Stomach (tissue), 8 donors: ENCODE measurements at regions not wholly inside any gene's neighbourhood (a gene's known extent, or its start where the extent isn't known, plus 50 kb on each side); places are given as distances from the start of the nearest gene placed in this dataset.

Experiments used
- DNase-seq, 2 donors: peaks; one replicate each; pipeline versions ENCODE4 v3.0.0 to v3.0.0-alpha.2; 2013 to 2019
- H3K27ac ChIP-seq, 5 donors: fragments of 200-600 bp in 4 of 5; sonication (generic) in 4 of 5; one replicate each; pipeline ENCODE4 v1.5.1; 2013 to 2019; ENCODE audit warnings: mild to moderate bottlenecking in 1 of 5, moderate library complexity in 1 of 5
- H3K27me3 ChIP-seq, 3 donors: fragments of 200-600 bp; sonication (generic); one replicate each; pipeline ENCODE4 v1.5.1; 2017 to 2019; ENCODE audit warnings: mixed run types in 1 of 3
- H3K36me3 ChIP-seq, 4 donors: fragments of 200-600 bp; sonication (generic); 1 replicate in 3 of 4; 2 replicates in 1 of 4; pipeline ENCODE4 v1.5.1; 2016 to 2019
- H3K4me1 ChIP-seq, 4 donors: fragments of 200-600 bp; sonication (generic); one replicate each; pipeline ENCODE4 v1.5.1; 2016 to 2019
- H3K4me3 ChIP-seq, 4 donors: fragments of 200-600 bp; sonication (generic) in 3 of 4; one replicate each; pipeline ENCODE4 v1.5.1; 2016 to 2019; ENCODE audit warnings: mild to moderate bottlenecking in 1 of 4
- H3K9me3 ChIP-seq, 4 donors: fragments of 200-600 bp; sonication (generic); one replicate each; pipeline ENCODE4 v1.5.1; 2016 to 2019
- EP300 ChIP-seq: sonication (generic); formaldehyde crosslinking; IDR thresholded peaks from one replicate; pipeline ENCODE4 v1.6.1; 2017; ENCODE audit warnings: antibody characterized with exemption
- POLR2A ChIP-seq, 4 donors: fragments of 450-650 bp; IDR thresholded peaks; one replicate each; pipeline ENCODE4 v1.6.1; 2016; ENCODE audit warnings: antibody characterized with exemption in 4 of 4, control low read depth in 2 of 4, mild to moderate bottlenecking in 1 of 4, moderate library complexity in 1 of 4
- POLR2AphosphoS5 ChIP-seq, 3 donors: sonication (generic); formaldehyde crosslinking; IDR thresholded peaks; one replicate each; pipeline ENCODE4 v1.6.1; 2016; ENCODE audit warnings: antibody characterized with exemption in 3 of 3
- WGBS, 5 donors: extraction: QIAGEN DNeasy Blood & Tissue Kit in 3 of 5; methylation state at CpG; one replicate each; pipeline versions ENCODE4 v1.1.5 to v1.1.7; 2013 to 2018; 5-methylcytosine and 5-hydroxymethylcytosine counted together
- intact Hi-C: fragments of 100-400 bp; cut with DNase I; formaldehyde crosslinking; loops from one replicate; pipeline ENCODE4 v1.15.1; 2023; ENCODE audit warnings: low total_unique reads
- TF ChIP-seq, protein P1 (sequence below), 7 experiments: fragments of 450-650 bp in 4 of 7; fragments of 200-600 bp in 3 of 7; sonication (generic) in 3 of 7; IDR thresholded peaks; one replicate each; pipeline ENCODE4 v1.5.1; 2016 to 2019; ENCODE audit warnings: antibody characterized with exemption in 7 of 7, control low read depth in 2 of 7, mild to moderate bottlenecking in 1 of 7
- donor health status: healthy with polysubstance abuse.
- donor health status: Bipolar disorder and iron deficiency.
- donor health status: healthy.

DNA sequence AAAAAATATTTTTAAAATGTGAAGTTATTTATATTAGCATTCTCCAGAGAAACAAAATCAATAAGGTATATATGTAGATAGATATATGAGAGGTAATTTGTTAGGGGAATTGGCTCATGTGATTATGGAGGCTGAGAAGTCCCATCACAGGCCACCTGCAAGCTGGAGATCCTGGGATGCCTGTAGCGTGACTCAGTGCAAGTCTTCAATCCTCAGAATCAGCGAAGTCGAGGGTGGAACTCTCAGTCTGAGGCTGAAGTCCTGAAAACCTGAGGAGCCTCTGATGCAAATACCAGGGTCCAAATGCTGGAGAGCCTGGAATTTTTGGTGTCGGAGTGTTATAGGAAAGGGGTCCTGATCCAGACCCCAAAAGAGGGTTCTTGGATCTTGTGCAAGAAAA lies 658.5 kb downstream of the USP25 start:
- no peak overlapping the region for H3K27ac ChIP-seq
- no peak for DNase-seq
- no peaks in the 10 kb centered on the region for H3K27me3 ChIP-seq
- WGBS, 5 donors = 88 to 99% (median 94%) methylated on average over 4 of the region's 4 CpGs
- TF ChIP-seq, protein P1, sequence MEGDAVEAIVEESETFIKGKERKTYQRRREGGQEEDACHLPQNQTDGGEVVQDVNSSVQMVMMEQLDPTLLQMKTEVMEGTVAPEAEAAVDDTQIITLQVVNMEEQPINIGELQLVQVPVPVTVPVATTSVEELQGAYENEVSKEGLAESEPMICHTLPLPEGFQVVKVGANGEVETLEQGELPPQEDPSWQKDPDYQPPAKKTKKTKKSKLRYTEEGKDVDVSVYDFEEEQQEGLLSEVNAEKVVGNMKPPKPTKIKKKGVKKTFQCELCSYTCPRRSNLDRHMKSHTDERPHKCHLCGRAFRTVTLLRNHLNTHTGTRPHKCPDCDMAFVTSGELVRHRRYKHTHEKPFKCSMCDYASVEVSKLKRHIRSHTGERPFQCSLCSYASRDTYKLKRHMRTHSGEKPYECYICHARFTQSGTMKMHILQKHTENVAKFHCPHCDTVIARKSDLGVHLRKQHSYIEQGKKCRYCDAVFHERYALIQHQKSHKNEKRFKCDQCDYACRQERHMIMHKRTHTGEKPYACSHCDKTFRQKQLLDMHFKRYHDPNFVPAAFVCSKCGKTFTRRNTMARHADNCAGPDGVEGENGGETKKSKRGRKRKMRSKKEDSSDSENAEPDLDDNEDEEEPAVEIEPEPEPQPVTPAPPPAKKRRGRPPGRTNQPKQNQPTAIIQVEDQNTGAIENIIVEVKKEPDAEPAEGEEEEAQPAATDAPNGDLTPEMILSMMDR (IDR thresholded peaks at IDR 0.05) = no peak
- H3K9me3 ChIP-seq = no peaks in the 10 kb centered on the region
- H3K36me3 ChIP-seq = no peaks in the 10 kb centered on the region
- intact Hi-C loops = no loop called here
- H3K4me3 ChIP-seq = no peak overlapping the region
- H3K4me1 ChIP-seq = no peaks in the 10 kb centered on the region

DNA sequence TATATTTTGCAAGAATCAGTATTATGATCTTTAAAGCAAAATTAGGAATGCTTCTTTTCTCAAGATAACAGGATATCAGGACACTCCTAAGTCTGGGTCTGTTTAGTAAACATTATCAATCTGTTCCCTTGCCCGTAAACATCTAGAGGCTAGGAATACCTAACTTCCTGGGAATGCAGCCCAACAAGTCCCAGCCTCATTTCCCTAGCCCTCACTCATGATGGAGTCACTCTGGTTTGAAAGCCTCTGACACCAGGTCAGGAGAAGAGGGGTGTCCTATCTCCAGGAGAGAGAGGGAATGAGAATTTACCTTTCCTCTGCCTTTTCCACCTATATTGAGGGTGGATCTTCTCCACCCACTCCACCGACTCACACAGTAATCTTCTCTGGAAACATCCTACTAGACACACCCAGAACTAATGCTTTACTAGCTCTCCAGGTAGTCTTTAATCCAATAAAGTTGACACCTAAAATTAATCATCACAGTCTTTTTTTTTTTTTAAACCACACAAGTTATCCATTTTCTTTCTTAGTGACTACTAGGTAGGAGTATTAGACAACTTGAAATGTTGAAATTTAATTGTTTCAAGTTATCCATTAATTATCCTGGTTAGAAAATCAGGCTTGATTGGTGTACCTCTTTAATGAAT lies 659.3 kb downstream of the USP25 start:
- no peaks in the 10 kb centered on the region for H3K4me1 ChIP-seq
- TF ChIP-seq, protein P1 (IDR thresholded peaks at IDR 0.05) = no peak
- TF ChIP-seq POLR2AphosphoS5 (IDR thresholded peaks at IDR 0.05) (no peak), POLR2A (IDR thresholded peaks at IDR 0.05) (no peak), EP300 (no peak)
- H3K27me3 ChIP-seq = no peaks in the 10 kb centered on the region
- H3K4me3 ChIP-seq = no peak overlapping the region
- no peaks in the 10 kb centered on the region for H3K36me3 ChIP-seq
- intact Hi-C loops = no loop called here
- no peak for DNase-seq
- H3K9me3 ChIP-seq = no peaks in the 10 kb centered on the region
- WGBS, 5 donors = 56 to 86% (median 77%) methylated on average over 2 of the region's 2 CpGs
- no peak overlapping the region for H3K27ac ChIP-seq

DNA sequence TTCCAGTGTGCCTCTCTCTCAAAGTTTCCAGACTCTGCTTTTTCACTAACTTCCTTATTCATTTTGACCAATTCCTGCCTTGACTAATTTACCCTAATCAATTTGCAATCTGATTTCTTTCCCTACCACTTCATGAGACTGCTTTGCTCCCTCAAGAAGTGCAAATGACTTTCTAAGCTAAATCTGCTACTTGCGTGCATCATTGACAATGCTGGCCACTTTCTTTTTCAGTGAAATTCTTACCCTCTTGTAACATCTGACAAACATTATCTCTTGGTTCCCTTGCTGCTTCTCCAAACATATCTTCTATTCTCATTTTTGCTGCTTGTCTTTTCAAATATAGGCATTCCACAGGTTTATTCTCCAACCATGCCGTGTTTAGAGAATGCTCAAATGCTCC lies 659.9 kb downstream of the USP25 start:
- 78 to 93% (median 89%) methylated on average over 2 of the region's 2 CpGs for WGBS, 5 donors
- intact Hi-C loops = no loop called here
- no peak for TF ChIP-seq POLR2A (IDR thresholded peaks at IDR 0.05)
- no peak for DNase-seq
- Histone ChIP-seq H3K27me3 (no peaks in the 10 kb centered on the region), H3K36me3 (no peaks in the 10 kb centered on the region), H3K27ac (no peak overlapping the region), H3K4me1 (no peaks in the 10 kb centered on the region), H3K4me3 (no peak overlapping the region), H3K9me3 (no peaks in the 10 kb centered on the region)

DNA sequence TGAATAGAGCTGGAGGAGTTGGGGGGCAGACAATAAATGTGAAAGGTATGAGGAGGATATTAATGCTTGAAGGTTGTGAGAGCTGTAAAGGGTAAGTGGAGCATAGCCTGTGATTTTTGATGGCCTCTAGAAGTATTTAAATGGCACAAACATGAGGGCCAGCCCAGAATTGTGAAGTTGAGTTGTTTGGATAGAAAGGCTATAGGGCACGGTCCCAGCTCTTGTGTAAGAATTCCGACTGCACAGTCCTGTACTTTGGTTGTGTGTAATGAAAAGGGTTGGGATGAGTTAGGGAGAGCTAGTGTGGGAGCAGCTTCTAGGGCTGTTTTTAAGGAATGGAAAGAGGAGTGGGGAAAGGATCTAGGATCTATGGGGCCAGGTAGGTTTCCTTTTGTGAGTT lies 665.5 kb downstream of the USP25 start:
- WGBS, 5 donors = 74 to 98% (median 92%) methylated on average over 2 of the region's 2 CpGs
- Histone ChIP-seq H3K36me3 (no peaks in the 10 kb centered on the region), H3K9me3 (peaks cover 0 to 7% (median 0%) of the 10 kb centered on the region in 4 donors), H3K4me1 (no peaks in the 10 kb centered on the region), H3K27ac (no peak overlapping the region), H3K4me3 (no peak overlapping the region), H3K27me3 (no peaks in the 10 kb centered on the region)
- intact Hi-C loops = no loop called here
- DNase-seq = no peak
- TF ChIP-seq POLR2A (IDR thresholded peaks at IDR 0.05) = no peak

DNA sequence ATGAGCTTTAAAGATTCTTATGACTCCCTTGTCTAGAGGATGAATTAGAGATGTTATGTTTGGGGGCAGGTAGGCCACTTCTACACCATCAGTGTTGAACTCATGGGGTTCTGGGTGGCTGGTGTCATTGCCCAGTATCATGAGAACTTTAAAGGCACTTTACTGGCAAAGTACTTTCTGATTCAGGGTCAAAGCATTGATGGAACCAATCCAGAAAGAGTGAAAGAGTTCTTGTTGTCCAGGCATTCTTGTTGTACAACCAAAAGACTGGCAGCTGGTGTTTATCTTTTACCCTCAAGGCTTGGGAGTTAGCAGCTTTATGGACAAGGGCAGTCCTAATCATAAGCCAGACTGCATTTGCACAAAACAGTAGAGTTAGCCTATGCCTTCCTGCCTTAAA lies 673.0 kb downstream of the USP25 start:
- no peak for DNase-seq
- Histone ChIP-seq H3K4me1 (no peaks in the 10 kb centered on the region), H3K27me3 (no peaks in the 10 kb centered on the region), H3K4me3 (no peak overlapping the region), H3K27ac (no peak overlapping the region), H3K9me3 (peaks cover 0 to 4% (median 0%) of the 10 kb centered on the region in 4 donors), H3K36me3 (no peaks in the 10 kb centered on the region)
- TF ChIP-seq POLR2A (IDR thresholded peaks at IDR 0.05) = no peak
- no peak for TF ChIP-seq POLR2AphosphoS5 (IDR thresholded peaks at IDR 0.05)
- no peak for TF ChIP-seq EP300
- TF ChIP-seq, protein P1 (IDR thresholded peaks at IDR 0.05) = no peak
- intact Hi-C loops = no loop called here
